ENCODE measurements at regions not wholly inside any gene's neighbourhood (a gene's known extent, or its start where the extent isn't known, plus 50 kb on each side); places are given as distances from the start of the nearest gene placed in this dataset.

DNA sequence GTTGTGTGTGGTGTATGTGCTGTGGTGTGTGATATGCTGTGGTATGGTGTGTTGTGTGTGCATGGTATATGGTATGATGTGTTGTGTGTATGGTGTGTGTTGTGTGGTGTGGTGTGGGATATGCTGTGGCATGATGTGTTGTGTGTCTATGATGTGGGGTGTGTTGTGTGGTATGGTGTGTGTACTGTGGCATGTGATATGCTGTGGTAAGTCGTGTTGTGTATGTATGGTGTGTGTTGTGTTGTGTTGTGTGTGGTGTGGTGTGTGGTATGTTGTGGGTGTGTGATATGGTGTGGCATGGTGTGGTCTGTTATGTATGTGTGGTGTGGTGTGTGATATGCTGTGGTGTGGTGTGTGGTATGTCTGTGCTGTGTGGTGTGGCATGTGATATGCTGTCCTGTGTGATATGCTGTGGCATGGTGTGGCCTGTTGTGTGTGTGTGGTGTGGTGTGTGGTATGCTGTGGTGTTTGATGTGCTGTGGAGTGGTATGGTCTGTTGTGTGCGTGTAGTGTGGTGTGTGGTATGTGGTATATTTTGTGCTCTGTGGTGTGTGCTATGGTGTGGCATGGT lies 318.0 kb downstream of the PTPRU start:
- TF ChIP-seq SP1 (IDR thresholded peaks at IDR 0.05; ENCODE audit: low read depth): no peak
- TF ChIP-seq, protein P1, sequence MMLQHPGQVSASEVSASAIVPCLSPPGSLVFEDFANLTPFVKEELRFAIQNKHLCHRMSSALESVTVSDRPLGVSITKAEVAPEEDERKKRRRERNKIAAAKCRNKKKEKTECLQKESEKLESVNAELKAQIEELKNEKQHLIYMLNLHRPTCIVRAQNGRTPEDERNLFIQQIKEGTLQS (IDR thresholded peaks at IDR 0.05): no peak

Measured in HCT116 (cell line).